GM23248 (cell line): ENCODE measurements at regions not wholly inside any gene's neighbourhood (a gene's known extent, or its start where the extent isn't known, plus 50 kb on each side); places are given as distances from the start of the nearest gene placed in this dataset.

Experiments
- EZH2 ChIP-seq: fragments of 200-600 bp; sonication (generic); IDR thresholded peaks from 2 replicates; pipeline ENCODE4 v1.6.1; 2018; ENCODE audit warnings: antibody characterized with exemption, mild to moderate bottlenecking; ENCODE audit not compliant: insufficient read depth, poor library complexity, severe bottlenecking
- EZH2phosphoT487 ChIP-seq: fragments of 200-600 bp; sonication (generic); IDR thresholded peaks from 2 replicates; pipeline ENCODE4 v1.6.1; 2018; ENCODE audit warnings: antibody characterized with exemption, moderate library complexity, mild to moderate bottlenecking, low read depth; ENCODE audit not compliant: insufficient read depth

DNA sequence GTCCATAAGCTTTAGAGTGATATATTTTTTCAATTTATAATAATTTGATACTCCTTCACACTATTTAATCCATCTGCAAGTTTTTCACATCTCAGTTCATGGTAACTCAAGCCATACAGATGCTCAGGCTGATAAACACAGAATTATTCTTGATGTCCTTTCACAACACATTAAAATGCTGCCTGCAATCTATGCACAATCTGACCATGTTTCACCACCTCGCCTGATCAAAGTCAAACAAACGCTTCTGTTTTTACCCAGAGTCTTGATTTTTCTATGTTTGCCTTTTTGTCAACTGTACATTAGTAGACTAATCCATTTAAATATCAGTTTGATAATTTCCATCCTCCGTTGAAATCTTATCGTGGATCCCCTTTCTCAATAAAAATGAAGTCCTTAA lies 833.8 kb upstream of the KCND2 start:
- TF ChIP-seq EZH2, result no peak
- TF ChIP-seq EZH2phosphoT487, result no peak
